ENCODE measurements at regions not wholly inside any gene's neighbourhood (a gene's known extent, or its start where the extent isn't known, plus 50 kb on each side); places are given as distances from the start of the nearest gene placed in this dataset.

- H3K27me3 Mint-ChIP-seq (ENCODE audit: insufficient read depth, low read depth) = no peaks in the 10 kb centered on the region
- TF ChIP-seq EZH2 (IDR thresholded peaks at IDR 0.05) (no peak), CTCF (IDR thresholded peaks at IDR 0.05) (no peak), EZH2phosphoT487 (IDR thresholded peaks at IDR 0.05) (no peak)
- Histone ChIP-seq H3K27me3 (no peaks in the 10 kb centered on the region), H3K36me3 (no peaks in the 10 kb centered on the region), H3K4me1 (no peaks in the 10 kb centered on the region), H2AFZ (replicated peaks) (no peak overlapping the region), H3F3A (ENCODE audit: low read depth) (no peaks in the 10 kb centered on the region), H3K4me3 (no peak overlapping the region), H3K4me2 (no peak overlapping the region), H3K9ac (no peak overlapping the region), H3K79me2 (ENCODE audit: low read depth) (no peaks in the 10 kb centered on the region), H3K27ac (no peak overlapping the region), H4K20me1 (ENCODE audit: low read depth) (no peaks in the 10 kb centered on the region), H3K9me3 (ENCODE audit: low read depth) (no peaks in the 10 kb centered on the region)
- no peaks in the 10 kb centered on the region for H3K4me1 Mint-ChIP-seq
- no peak for DNase-seq (ENCODE audit: low spot score)
- no peak overlapping the region for H3K4me3 Mint-ChIP-seq
- no peaks in the 10 kb centered on the region for H3K36me3 Mint-ChIP-seq
- H3K9me3 Mint-ChIP-seq = no peaks in the 10 kb centered on the region
- H3K27ac Mint-ChIP-seq = no peak overlapping the region
Observed at GRCh38 chrX:21132686-21133393, 241.4 kb upstream of the CNKSR2 start.

- Histone ChIP-seq H3F3A (ENCODE audit: low read depth) (no peaks in the 10 kb centered on the region), H3K4me3 (no peak overlapping the region), H3K4me1 (no peaks in the 10 kb centered on the region), H3K4me2 (no peak overlapping the region), H3K27me3 (no peaks in the 10 kb centered on the region), H3K9ac (no peak overlapping the region), H3K36me3 (no peaks in the 10 kb centered on the region), H3K9me3 (ENCODE audit: low read depth) (peaks cover 6% of the 10 kb centered on the region), H4K20me1 (ENCODE audit: low read depth) (no peaks in the 10 kb centered on the region), H2AFZ (replicated peaks) (no peak overlapping the region), H3K27ac (no peak overlapping the region), H3K79me2 (ENCODE audit: low read depth) (no peaks in the 10 kb centered on the region)
- Mint-ChIP-seq H3K27ac (no peak overlapping the region), H3K9me3 (peaks cover 5% of the 10 kb centered on the region), H3K4me1 (peaks cover 3% of the 10 kb centered on the region), H3K27me3 (ENCODE audit: insufficient read depth, low read depth) (no peaks in the 10 kb centered on the region), H3K36me3 (no peaks in the 10 kb centered on the region), H3K4me3 (no peak overlapping the region)
- no peak for DNase-seq (ENCODE audit: low spot score)
- TF ChIP-seq CTCF (IDR thresholded peaks at IDR 0.05) (no peak), EZH2phosphoT487 (IDR thresholded peaks at IDR 0.05) (no peak), EZH2 (IDR thresholded peaks at IDR 0.05) (no peak)
Observed at GRCh38 chrX:21150208-21150607, 224.0 kb upstream of the CNKSR2 start.

GRCh38 chrX:21151051-21151450 lies 223.2 kb upstream of the CNKSR2 start:
- Mint-ChIP-seq H3K9me3 (peaks cover under 1% of the 10 kb centered on the region), H3K4me3 (no peak overlapping the region), H3K36me3 (no peaks in the 10 kb centered on the region), H3K4me1 (peaks cover 3% of the 10 kb centered on the region), H3K27me3 (ENCODE audit: insufficient read depth, low read depth) (no peaks in the 10 kb centered on the region), H3K27ac (no peak overlapping the region)
- Histone ChIP-seq H3K4me2 (no peak overlapping the region), H3K79me2 (ENCODE audit: low read depth) (no peaks in the 10 kb centered on the region), H3K27ac (no peak overlapping the region), H2AFZ (replicated peaks) (no peak overlapping the region), H4K20me1 (ENCODE audit: low read depth) (no peaks in the 10 kb centered on the region), H3K4me3 (no peak overlapping the region), H3K9me3 (ENCODE audit: low read depth) (peaks cover 6% of the 10 kb centered on the region), H3F3A (ENCODE audit: low read depth) (no peaks in the 10 kb centered on the region), H3K36me3 (no peaks in the 10 kb centered on the region), H3K4me1 (no peaks in the 10 kb centered on the region), H3K9ac (no peak overlapping the region), H3K27me3 (no peaks in the 10 kb centered on the region)
- TF ChIP-seq EZH2phosphoT487 (IDR thresholded peaks at IDR 0.05) (no peak), CTCF (IDR thresholded peaks at IDR 0.05) (no peak), EZH2 (IDR thresholded peaks at IDR 0.05) (no peak)
- no peak for DNase-seq (ENCODE audit: low spot score)
